NCI-H2196 treated with DMSO at 0.1 percent for 48 hours (cell line): ENCODE measurements at regions not wholly inside any gene's neighbourhood (a gene's known extent, or its start where the extent isn't known, plus 50 kb on each side); places are given as distances from the start of the nearest gene placed in this dataset.
"Not testable (repeated sequence)": the region's sequence is repeated elsewhere in the genome, so short reads cannot be mapped to it uniquely, and the experiment has no call there.

Experiments used
- DNase-seq: peaks from one replicate; lab custom pipeline; 2025; ENCODE audit not compliant: unreplicated experiment; lab: John Stamatoyannopoulos, UW

GRCh38 chr5:123936548-123936947 lies 424.6 kb downstream of the CSNK1G3 start:
- no peak for DNase-seq

- DNase-seq: not testable (repeated sequence)
Observed at GRCh38 chr5:123933812-123934211, 421.8 kb downstream of the CSNK1G3 start.

GRCh38 chr5:123929055-123929474 lies 417.1 kb downstream of the CSNK1G3 start:
- DNase-seq: no peak

- DNase-seq: no peak
Observed at GRCh38 chr5:123928401-123928800, 416.4 kb downstream of the CSNK1G3 start.

GRCh38 chr5:123921193-123921592 lies 409.2 kb downstream of the CSNK1G3 start:
- DNase-seq: no peak

- no peak for DNase-seq
Observed at GRCh38 chr5:123916345-123917121, 404.6 kb downstream of the CSNK1G3 start.

GRCh38 chr5:123914333-123914732 lies 402.4 kb downstream of the CSNK1G3 start:
- DNase-seq: no peak

GRCh38 chr5:123907349-123907748 lies 395.4 kb downstream of the CSNK1G3 start:
- DNase-seq: no peak

- DNase-seq: no peak
Observed at GRCh38 chr5:123906698-123907295, 394.8 kb downstream of the CSNK1G3 start.

- DNase-seq: no peak
Observed at GRCh38 chr5:123885081-123885480, 373.1 kb downstream of the CSNK1G3 start.

GRCh38 chr5:123882965-123883345 lies 371.0 kb downstream of the CSNK1G3 start:
- no peak for DNase-seq

- no peak for DNase-seq
Observed at GRCh38 chr5:123882319-123882964, 370.5 kb downstream of the CSNK1G3 start.

GRCh38 chr5:123881759-123882244 lies 369.8 kb downstream of the CSNK1G3 start:
- DNase-seq: no peak

- DNase-seq: no peak
Observed at GRCh38 chr5:123880875-123881274, 368.9 kb downstream of the CSNK1G3 start.

- no peak for DNase-seq
Observed at GRCh38 chr5:123879071-123879470, 367.1 kb downstream of the CSNK1G3 start.

GRCh38 chr5:123876276-123876790 lies 364.4 kb downstream of the CSNK1G3 start:
- no peak for DNase-seq

GRCh38 chr5:123875561-123876275 lies 363.7 kb downstream of the CSNK1G3 start:
- DNase-seq: peak; percentile 18

GRCh38 chr5:123874600-123875201 lies 362.7 kb downstream of the CSNK1G3 start:
- peak; percentile 44 for DNase-seq

GRCh38 chr5:123873846-123874245 lies 361.9 kb downstream of the CSNK1G3 start:
- DNase-seq: no peak

GRCh38 chr5:123871373-123871772 lies 359.4 kb downstream of the CSNK1G3 start:
- no peak for DNase-seq

GRCh38 chr5:123868881-123869280 lies 356.9 kb downstream of the CSNK1G3 start:
- DNase-seq: no peak
